ENCODE measurements at regions not wholly inside any gene's neighbourhood (a gene's known extent, or its start where the extent isn't known, plus 50 kb on each side); places are given as distances from the start of the nearest gene placed in this dataset.

GRCh38 chr3:187974871-187975271 lies 179.1 kb upstream of the LPP start:
- TF ChIP-seq, protein P1, sequence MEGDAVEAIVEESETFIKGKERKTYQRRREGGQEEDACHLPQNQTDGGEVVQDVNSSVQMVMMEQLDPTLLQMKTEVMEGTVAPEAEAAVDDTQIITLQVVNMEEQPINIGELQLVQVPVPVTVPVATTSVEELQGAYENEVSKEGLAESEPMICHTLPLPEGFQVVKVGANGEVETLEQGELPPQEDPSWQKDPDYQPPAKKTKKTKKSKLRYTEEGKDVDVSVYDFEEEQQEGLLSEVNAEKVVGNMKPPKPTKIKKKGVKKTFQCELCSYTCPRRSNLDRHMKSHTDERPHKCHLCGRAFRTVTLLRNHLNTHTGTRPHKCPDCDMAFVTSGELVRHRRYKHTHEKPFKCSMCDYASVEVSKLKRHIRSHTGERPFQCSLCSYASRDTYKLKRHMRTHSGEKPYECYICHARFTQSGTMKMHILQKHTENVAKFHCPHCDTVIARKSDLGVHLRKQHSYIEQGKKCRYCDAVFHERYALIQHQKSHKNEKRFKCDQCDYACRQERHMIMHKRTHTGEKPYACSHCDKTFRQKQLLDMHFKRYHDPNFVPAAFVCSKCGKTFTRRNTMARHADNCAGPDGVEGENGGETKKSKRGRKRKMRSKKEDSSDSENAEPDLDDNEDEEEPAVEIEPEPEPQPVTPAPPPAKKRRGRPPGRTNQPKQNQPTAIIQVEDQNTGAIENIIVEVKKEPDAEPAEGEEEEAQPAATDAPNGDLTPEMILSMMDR (IDR thresholded peaks at IDR 0.05; ENCODE audit: low read depth, low read length) = no peak
- no peak for TF ChIP-seq POLR2A (IDR thresholded peaks at IDR 0.05; ENCODE audit: extremely low read depth, insufficient read length)
- no peak for TF ChIP-seq MAX (IDR thresholded peaks at IDR 0.05; ENCODE audit: low read depth, low read length)
- no peak for TF ChIP-seq MYC (IDR thresholded peaks at IDR 0.05; ENCODE audit: low read depth, low read length)
